ENCODE measurements at regions not wholly inside any gene's neighbourhood (a gene's known extent, or its start where the extent isn't known, plus 50 kb on each side); places are given as distances from the start of the nearest gene placed in this dataset.
"Not testable (repeated sequence)": the region's sequence is repeated elsewhere in the genome, so short reads cannot be mapped to it uniquely, and the experiment has no call there.

- 93% methylated on average over 2 of the region's 2 CpGs for WGBS (ENCODE audit: insufficient coverage)
Observed at GRCh38 chr3:73827204-73827603, 202.5 kb upstream of the PDZRN3 start.

GRCh38 chr3:73820896-73821295 lies 196.2 kb upstream of the PDZRN3 start:
- peaks cover 6 to 27% (median 24%) of the 10 kb centered on the region in 3 donors for H3K9me3 Mint-ChIP-seq
- POLR2A ChIA-PET: not testable (repeated sequence)

More at GRCh38 chr3:73827204-73827603, 202.5 kb upstream of the PDZRN3 start:
- ATAC-seq (replicated peaks in 1 of 4) (no peak), DNase-seq (no peak)
- Mint-ChIP-seq H3K9me3 (peaks cover 4 to 18% (median 11%) of the 10 kb centered on the region in 3 donors), H3K27ac (no peak overlapping the region), H3K4me3 (no peak overlapping the region), H3K36me3 (no peaks in the 10 kb centered on the region), H3K4me1 (no peaks in the 10 kb centered on the region), H3K27me3 (no peaks in the 10 kb centered on the region)
- POLR2A ChIA-PET: no interaction called here
- H3K36me3 ChIP-seq (ENCODE audit: control insufficient read depth in 2 of 2, extremely low read depth in 1 of 2, insufficient read depth in 1 of 2, low read length in 1 of 2): no peaks in the 10 kb centered on the region
- H3K27ac ChIP-seq (ENCODE audit: low read length): no peak overlapping the region
- no peaks in the 10 kb centered on the region for H3K9me3 ChIP-seq
- CTCF ChIA-PET: no interaction called here
- H3K4me1 ChIP-seq (ENCODE audit: control insufficient read depth in 1 of 2, extremely low read depth in 1 of 2, insufficient read depth in 2 of 2, low read length in 2 of 2): no peaks in the 10 kb centered on the region
- H3K27me3 ChIP-seq (replicated peaks in 1 of 2; ENCODE audit: control insufficient read depth in 2 of 2, extremely low read depth in 1 of 2, insufficient read depth in 2 of 2, low read length in 1 of 2): no peaks in the 10 kb centered on the region
- no peak overlapping the region for H3K4me3 ChIP-seq (ENCODE audit: control insufficient read depth in 1 of 2, extremely low read depth in 1 of 2, low read length in 1 of 2)

GRCh38 chr3:73820431-73820830 lies 195.7 kb upstream of the PDZRN3 start:
- CTCF ChIA-PET: no interaction called here
- H3K36me3 ChIP-seq (ENCODE audit: control insufficient read depth in 2 of 2, extremely low read depth in 1 of 2, insufficient read depth in 1 of 2, low read length in 1 of 2): no peaks in the 10 kb centered on the region
- no CpG with 5 or more reads among the region's 1 CpG for WGBS (ENCODE audit: insufficient coverage)
- no peak for ATAC-seq (replicated peaks in 1 of 4)
- H3K9me3 ChIP-seq: no peaks in the 10 kb centered on the region
- POLR2A ChIA-PET: no interaction called here
- no peak for DNase-seq
- no peak overlapping the region for H3K4me3 ChIP-seq (ENCODE audit: control insufficient read depth in 1 of 2, extremely low read depth in 1 of 2, low read length in 1 of 2)
- no peak overlapping the region for H3K4me3 Mint-ChIP-seq
- H3K9me3 Mint-ChIP-seq: peaks cover 6 to 30% (median 19%) of the 10 kb centered on the region in 3 donors
- H3K4me1 Mint-ChIP-seq: no peaks in the 10 kb centered on the region
- no peaks in the 10 kb centered on the region for H3K27me3 ChIP-seq (replicated peaks in 1 of 2; ENCODE audit: control insufficient read depth in 2 of 2, extremely low read depth in 1 of 2, insufficient read depth in 2 of 2, low read length in 1 of 2)
- no peak overlapping the region for H3K27ac ChIP-seq (ENCODE audit: low read length)
- no peaks in the 10 kb centered on the region for H3K27me3 Mint-ChIP-seq
- H3K4me1 ChIP-seq (ENCODE audit: control insufficient read depth in 1 of 2, extremely low read depth in 1 of 2, insufficient read depth in 2 of 2, low read length in 2 of 2): no peaks in the 10 kb centered on the region
- no peak overlapping the region for H3K27ac Mint-ChIP-seq
- H3K36me3 Mint-ChIP-seq: no peaks in the 10 kb centered on the region

More at GRCh38 chr3:73820896-73821295, 196.2 kb upstream of the PDZRN3 start:
- H3K4me1 ChIP-seq (ENCODE audit: control insufficient read depth in 1 of 2, extremely low read depth in 1 of 2, insufficient read depth in 2 of 2, low read length in 2 of 2); H3K27ac Mint-ChIP-seq; H3K36me3 Mint-ChIP-seq; DNase-seq; H3K27me3 Mint-ChIP-seq; H3K4me3 ChIP-seq (ENCODE audit: control insufficient read depth in 1 of 2, extremely low read depth in 1 of 2, low read length in 1 of 2); ATAC-seq (replicated peaks in 1 of 4); H3K36me3 ChIP-seq (ENCODE audit: control insufficient read depth in 2 of 2, extremely low read depth in 1 of 2, insufficient read depth in 1 of 2, low read length in 1 of 2); CTCF ChIA-PET; H3K27me3 ChIP-seq (replicated peaks in 1 of 2; ENCODE audit: control insufficient read depth in 2 of 2, extremely low read depth in 1 of 2, insufficient read depth in 2 of 2, low read length in 1 of 2); H3K4me1 Mint-ChIP-seq; H3K9me3 ChIP-seq; H3K4me3 Mint-ChIP-seq; H3K27ac ChIP-seq (ENCODE audit: low read length): not testable (repeated sequence)

GRCh38 chr3:73815966-73816365 lies 191.2 kb upstream of the PDZRN3 start:
- Mint-ChIP-seq H3K4me3 (no peak overlapping the region), H3K27ac (no peak overlapping the region), H3K4me1 (no peaks in the 10 kb centered on the region), H3K36me3 (no peaks in the 10 kb centered on the region), H3K27me3 (no peaks in the 10 kb centered on the region), H3K9me3 (peaks cover 4 to 26% (median 11%) of the 10 kb centered on the region in 3 donors)
- Histone ChIP-seq H3K36me3 (ENCODE audit: control insufficient read depth in 2 of 2, extremely low read depth in 1 of 2, insufficient read depth in 1 of 2, low read length in 1 of 2) (no peaks in the 10 kb centered on the region), H3K4me3 (ENCODE audit: control insufficient read depth in 1 of 2, extremely low read depth in 1 of 2, low read length in 1 of 2) (no peak overlapping the region), H3K27me3 (replicated peaks in 1 of 2; ENCODE audit: control insufficient read depth in 2 of 2, extremely low read depth in 1 of 2, insufficient read depth in 2 of 2, low read length in 1 of 2) (no peaks in the 10 kb centered on the region), H3K9me3 (no peaks in the 10 kb centered on the region), H3K4me1 (ENCODE audit: control insufficient read depth in 1 of 2, extremely low read depth in 1 of 2, insufficient read depth in 2 of 2, low read length in 2 of 2) (no peaks in the 10 kb centered on the region), H3K27ac (ENCODE audit: low read length) (no peak overlapping the region)
- ChIA-PET CTCF (no interaction called here), POLR2A (no interaction called here)
- DNase-seq (no peak), ATAC-seq (replicated peaks in 1 of 4) (no peak)
- WGBS (ENCODE audit: insufficient coverage): 100% methylated on average over 1 of the region's 1 CpG

- Histone ChIP-seq H3K27ac (ENCODE audit: low read length) (no peak overlapping the region), H3K36me3 (ENCODE audit: control insufficient read depth in 2 of 2, extremely low read depth in 1 of 2, insufficient read depth in 1 of 2, low read length in 1 of 2) (no peaks in the 10 kb centered on the region), H3K27me3 (replicated peaks in 1 of 2; ENCODE audit: control insufficient read depth in 2 of 2, extremely low read depth in 1 of 2, insufficient read depth in 2 of 2, low read length in 1 of 2) (no peaks in the 10 kb centered on the region), H3K4me3 (ENCODE audit: control insufficient read depth in 1 of 2, extremely low read depth in 1 of 2, low read length in 1 of 2) (no peak overlapping the region), H3K9me3 (no peaks in the 10 kb centered on the region), H3K4me1 (ENCODE audit: control insufficient read depth in 1 of 2, extremely low read depth in 1 of 2, insufficient read depth in 2 of 2, low read length in 2 of 2) (no peaks in the 10 kb centered on the region)
- H3K27ac Mint-ChIP-seq: no peak overlapping the region
- WGBS (ENCODE audit: insufficient coverage): 61% methylated on average over 2 of the region's 4 CpGs
- no peak overlapping the region for H3K4me3 Mint-ChIP-seq
- no peaks in the 10 kb centered on the region for H3K27me3 Mint-ChIP-seq
- H3K4me1 Mint-ChIP-seq: no peaks in the 10 kb centered on the region
- H3K36me3 Mint-ChIP-seq: no peaks in the 10 kb centered on the region
- ChIA-PET CTCF (no interaction called here), POLR2A (no interaction called here)
- peaks cover 4 to 23% (median 17%) of the 10 kb centered on the region in 3 donors for H3K9me3 Mint-ChIP-seq
- no peak for DNase-seq
- ATAC-seq (replicated peaks in 1 of 4): no peak
Observed at GRCh38 chr3:73813692-73814292, 189.1 kb upstream of the PDZRN3 start.

GRCh38 chr3:73813291-73813690 lies 188.6 kb upstream of the PDZRN3 start:
- H3K4me3 ChIP-seq (ENCODE audit: control insufficient read depth in 1 of 2, extremely low read depth in 1 of 2, low read length in 1 of 2): no peak overlapping the region
- no peaks in the 10 kb centered on the region for H3K36me3 ChIP-seq (ENCODE audit: control insufficient read depth in 2 of 2, extremely low read depth in 1 of 2, insufficient read depth in 1 of 2, low read length in 1 of 2)
- DNase-seq (no peak), ATAC-seq (replicated peaks in 1 of 4) (no peak)
- no peaks in the 10 kb centered on the region for H3K4me1 ChIP-seq (ENCODE audit: control insufficient read depth in 1 of 2, extremely low read depth in 1 of 2, insufficient read depth in 2 of 2, low read length in 2 of 2)
- Mint-ChIP-seq H3K4me3 (no peak overlapping the region), H3K27me3 (no peaks in the 10 kb centered on the region), H3K27ac (no peak overlapping the region), H3K4me1 (no peaks in the 10 kb centered on the region), H3K36me3 (no peaks in the 10 kb centered on the region), H3K9me3 (peaks cover 4 to 23% (median 14%) of the 10 kb centered on the region in 3 donors)
- H3K27me3 ChIP-seq (replicated peaks in 1 of 2; ENCODE audit: control insufficient read depth in 2 of 2, extremely low read depth in 1 of 2, insufficient read depth in 2 of 2, low read length in 1 of 2): no peaks in the 10 kb centered on the region
- H3K9me3 ChIP-seq: no peaks in the 10 kb centered on the region
- 83% methylated on average over 2 of the region's 5 CpGs for WGBS (ENCODE audit: insufficient coverage)
- ChIA-PET CTCF (no interaction called here), POLR2A (no interaction called here)
- H3K27ac ChIP-seq (ENCODE audit: low read length): no peak overlapping the region

DNA sequence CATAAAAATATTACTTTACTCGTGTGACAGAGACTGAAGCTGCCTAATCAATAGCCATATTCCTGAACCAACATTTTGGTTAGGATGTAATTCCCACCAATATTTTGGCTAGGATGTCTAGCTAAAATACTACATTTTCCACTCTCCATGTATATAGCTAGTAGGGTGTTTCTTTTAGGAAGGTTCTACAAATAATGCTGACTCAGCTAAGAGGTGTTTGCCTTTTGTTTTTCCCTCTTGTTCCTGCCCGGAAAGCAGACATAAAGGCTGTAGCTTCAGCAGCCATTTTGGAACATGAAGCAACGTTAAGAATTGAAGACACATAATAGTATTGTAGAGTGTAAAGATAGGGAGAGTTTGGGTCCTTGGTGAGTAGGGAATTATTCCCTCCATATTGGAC lies 187.3 kb upstream of the PDZRN3 start:
- no peak overlapping the region for H3K27ac ChIP-seq (ENCODE audit: low read length)
- H3K27me3 ChIP-seq (replicated peaks in 1 of 2; ENCODE audit: control insufficient read depth in 2 of 2, extremely low read depth in 1 of 2, insufficient read depth in 2 of 2, low read length in 1 of 2): no peaks in the 10 kb centered on the region
- Mint-ChIP-seq H3K4me1 (no peaks in the 10 kb centered on the region), H3K36me3 (no peaks in the 10 kb centered on the region), H3K27ac (no peak overlapping the region), H3K9me3 (peaks cover 4 to 23% (median 14%) of the 10 kb centered on the region in 3 donors), H3K4me3 (no peak overlapping the region), H3K27me3 (no peaks in the 10 kb centered on the region)
- H3K36me3 ChIP-seq (ENCODE audit: control insufficient read depth in 2 of 2, extremely low read depth in 1 of 2, insufficient read depth in 1 of 2, low read length in 1 of 2): no peaks in the 10 kb centered on the region
- H3K4me1 ChIP-seq (ENCODE audit: control insufficient read depth in 1 of 2, extremely low read depth in 1 of 2, insufficient read depth in 2 of 2, low read length in 2 of 2): no peaks in the 10 kb centered on the region
- CTCF ChIA-PET: no interaction called here
- no peak for ATAC-seq (replicated peaks in 1 of 4)
- H3K4me3 ChIP-seq (ENCODE audit: control insufficient read depth in 1 of 2, extremely low read depth in 1 of 2, low read length in 1 of 2): no peak overlapping the region
- WGBS (ENCODE audit: insufficient coverage): no CpG with 5 or more reads among the region's 3 CpGs
- no peak for DNase-seq
- POLR2A ChIA-PET: no interaction called here
- no peaks in the 10 kb centered on the region for H3K9me3 ChIP-seq
